DMS79 (cell line): ENCODE measurements at regions not wholly inside any gene's neighbourhood (a gene's known extent, or its start where the extent isn't known, plus 50 kb on each side); places are given as distances from the start of the nearest gene placed in this dataset.
A peak's percentile ranks its signal among the peaks of the same experiment; 100 is the strongest.
"Not testable (repeated sequence)": the region's sequence is repeated elsewhere in the genome, so short reads cannot be mapped to it uniquely, and the experiment has no call there.

Source experiments
- DNase-seq: peaks from one replicate; lab custom pipeline; 2025; lab: John Stamatoyannopoulos, UW

- no peak for DNase-seq
These were observed 52.2 kb upstream of the PRL start for GRCh38 chr6:22349051-22349450.

DNA sequence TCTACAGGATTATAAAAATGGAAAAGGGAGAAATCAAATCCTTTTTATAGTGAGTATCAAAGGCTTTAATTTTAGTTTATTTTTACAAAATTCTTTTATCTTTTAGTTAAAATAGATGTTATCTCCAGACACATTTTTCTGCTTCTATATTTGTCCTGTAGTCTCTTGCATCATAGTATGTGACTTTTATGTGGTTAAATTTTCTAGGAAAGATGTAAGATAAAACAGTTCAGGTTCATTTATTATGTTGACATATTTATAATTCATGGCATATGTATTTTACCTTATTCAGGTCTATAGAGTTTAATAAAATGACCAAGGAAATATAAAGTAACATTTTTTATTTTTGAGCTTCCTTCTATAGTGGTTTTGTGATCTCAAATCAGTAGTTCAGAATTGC is 52.7 kb upstream of the PRL start:
- DNase-seq, result no peak

GRCh38 chr6:22350109-22350508 is 53.3 kb upstream of the PRL start:
- no peak for DNase-seq

DNA sequence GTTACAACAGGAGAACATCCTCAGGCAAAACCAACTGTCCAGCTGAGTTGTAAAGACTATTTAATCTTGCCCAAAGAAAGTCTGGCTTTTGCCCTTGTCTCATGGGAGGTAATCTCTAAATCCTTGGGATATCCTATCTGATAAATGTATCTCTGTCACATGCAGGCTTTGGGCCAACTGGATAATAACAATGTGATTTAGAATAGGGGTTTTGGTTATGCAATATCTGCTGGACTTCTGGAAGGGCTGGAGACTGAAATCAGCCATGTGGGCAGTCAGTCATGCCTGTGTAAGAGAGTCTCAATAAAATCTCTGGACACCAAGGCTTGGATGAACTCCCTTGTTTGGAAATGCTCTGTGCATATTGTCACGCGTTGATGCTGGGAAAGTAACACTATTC is 56.3 kb upstream of the PRL start:
- no peak for DNase-seq

DNA sequence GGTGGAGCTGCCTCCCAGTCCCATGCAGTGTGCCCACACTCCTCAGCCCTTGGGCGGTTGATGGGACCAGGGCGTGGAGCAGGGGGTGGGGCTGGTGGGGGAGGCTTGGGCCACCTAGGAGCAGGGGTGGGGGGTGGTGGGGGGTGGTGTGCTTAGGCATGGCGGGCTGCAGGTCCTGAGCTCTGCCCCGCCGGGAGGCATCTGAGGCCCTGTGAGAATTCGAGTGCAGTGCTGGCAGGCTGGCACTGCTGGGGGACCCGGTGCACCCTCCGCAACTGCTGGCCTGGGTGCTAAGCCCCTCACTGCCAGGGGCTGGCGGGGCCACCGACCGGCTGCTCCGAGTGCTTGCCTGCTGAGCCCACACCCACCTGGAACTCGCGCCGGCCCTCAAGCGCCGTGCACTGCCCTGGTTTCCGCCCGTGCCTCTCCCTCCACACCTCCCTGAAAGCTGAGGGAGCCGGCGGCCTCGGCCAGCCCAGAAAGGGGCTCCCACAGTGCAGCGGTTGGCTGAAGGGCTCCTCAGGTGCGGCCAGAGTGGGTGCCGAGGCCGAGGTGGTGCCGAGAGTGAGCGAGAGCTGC is 59.6 kb upstream of the PRL start:
- DNase-seq, result no peak

GRCh38 chr6:22357724-22358189 is 60.9 kb upstream of the PRL start:
- DNase-seq, result no peak

DNA sequence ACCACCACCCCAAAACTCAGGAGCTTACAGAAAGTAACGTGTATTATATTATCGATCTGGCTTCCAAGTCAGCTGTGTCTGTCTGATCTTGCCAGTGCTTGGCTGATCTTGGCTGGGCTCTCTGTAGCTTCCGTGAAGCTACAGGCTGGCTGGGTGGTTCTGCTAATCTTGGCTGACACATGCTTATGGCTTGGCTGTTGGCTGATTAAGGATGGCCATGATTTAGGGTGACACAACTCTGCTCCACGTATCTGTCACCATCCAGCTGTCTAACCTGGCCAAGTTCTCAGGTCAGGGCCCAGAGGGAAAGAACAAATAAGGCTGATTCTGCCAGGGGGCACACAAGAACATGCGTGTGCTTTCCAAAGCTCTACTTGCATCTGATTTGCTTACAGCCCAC is 64.7 kb upstream of the PRL start:
- DNase-seq, result no peak

- no peak for DNase-seq
These were observed 65.5 kb upstream of the PRL start for GRCh38 chr6:22362361-22362760.

GRCh38 chr6:22363166-22363713 is 66.4 kb upstream of the PRL start:
- peak; percentile 39 for DNase-seq

DNA sequence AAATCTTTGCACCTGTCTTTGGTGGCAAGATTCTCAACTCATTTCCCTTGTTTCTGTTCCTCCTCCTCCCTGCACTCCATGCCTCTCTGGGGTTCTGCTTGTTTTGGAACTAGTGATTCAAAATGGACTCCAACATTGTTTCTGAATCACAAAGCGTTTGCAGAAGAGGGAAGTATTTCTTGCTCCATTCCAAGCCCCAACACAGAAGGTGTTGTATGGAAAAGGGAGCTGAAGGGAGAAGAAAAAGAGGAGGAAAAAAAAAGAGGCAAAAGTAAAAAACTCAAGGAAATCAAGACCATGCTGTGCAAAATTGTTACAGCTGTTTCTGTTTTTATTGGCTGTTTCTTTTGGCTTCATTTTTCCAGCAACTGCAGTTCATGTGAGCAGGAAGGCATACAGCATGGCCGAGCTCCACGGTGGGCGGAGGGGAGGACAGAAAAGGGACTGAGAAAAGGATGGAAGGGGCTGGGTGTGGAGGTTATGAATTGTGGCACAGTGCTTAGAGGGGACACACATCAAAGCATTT is 66.9 kb upstream of the PRL start:
- no peak for DNase-seq

- no peak for DNase-seq
These were observed 67.5 kb upstream of the PRL start for GRCh38 chr6:22364306-22364705.

GRCh38 chr6:22366214-22366613 is 69.4 kb upstream of the PRL start:
- no peak for DNase-seq

- no peak for DNase-seq
These were observed 70.5 kb upstream of the PRL start for GRCh38 chr6:22367346-22367745.

DNA sequence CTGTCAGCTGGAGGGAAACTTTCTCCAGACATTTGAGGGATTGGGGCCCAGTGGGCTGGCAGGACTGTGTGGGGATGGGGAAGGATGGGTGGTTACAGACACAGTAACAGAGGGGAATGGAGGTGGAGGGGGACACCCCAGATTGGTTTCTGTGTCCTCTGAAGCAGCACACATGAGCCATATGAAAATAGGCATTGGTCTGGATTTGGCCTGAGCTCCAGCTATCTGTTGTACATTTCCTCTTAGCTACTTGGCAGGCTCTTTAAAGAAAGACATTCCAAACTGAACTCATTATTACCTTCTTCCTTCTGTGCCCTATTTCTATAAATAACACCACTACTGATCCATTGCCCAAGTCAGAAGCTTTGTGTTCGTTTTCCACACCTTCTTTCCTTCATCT is 72.0 kb upstream of the PRL start:
- DNase-seq, result no peak

DNA sequence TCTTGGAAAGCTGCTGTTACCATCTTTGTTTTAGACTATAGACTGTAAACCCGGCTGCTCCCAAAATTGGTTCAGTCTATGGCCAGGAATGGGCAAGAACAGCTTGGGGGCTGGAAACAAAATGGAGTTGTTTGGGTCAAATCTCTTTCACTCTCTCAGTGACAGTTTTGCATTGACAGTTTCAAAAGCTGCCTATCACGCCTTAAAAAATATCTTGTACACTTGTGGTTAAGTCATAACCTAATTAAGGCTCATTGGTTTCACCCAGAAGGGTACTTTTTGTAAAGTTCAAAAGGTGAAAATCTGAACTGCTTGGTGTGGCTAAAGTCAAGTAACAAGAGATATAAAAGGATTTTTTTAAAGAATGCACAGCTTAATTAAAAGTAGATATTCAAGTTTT is 76.1 kb upstream of the PRL start:
- DNase-seq, result no peak

- not testable (repeated sequence) for DNase-seq
These were observed 78.1 kb upstream of the PRL start for GRCh38 chr6:22374950-22375349.

DNA sequence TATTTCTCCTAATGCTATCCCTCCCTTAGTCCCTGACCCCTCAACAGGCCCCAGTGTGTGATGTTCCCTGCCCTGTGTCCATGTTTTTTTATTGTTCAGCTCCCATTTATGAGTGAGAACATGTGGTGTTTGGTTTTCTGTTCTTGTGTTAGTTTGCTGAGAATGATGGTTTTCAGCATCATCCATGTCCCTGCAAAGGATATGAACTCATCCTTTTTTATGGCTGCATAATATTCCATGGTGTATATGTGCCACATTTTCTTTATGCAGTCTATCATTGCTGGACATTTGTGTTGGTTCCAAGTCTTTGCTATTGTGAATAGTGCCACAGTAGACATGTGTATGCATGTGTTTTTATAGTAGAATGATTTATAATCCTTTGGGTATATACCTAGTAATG is 79.5 kb upstream of the PRL start:
- not testable (repeated sequence) for DNase-seq

- not testable (repeated sequence) for DNase-seq
These were observed 81.7 kb upstream of the PRL start for GRCh38 chr6:22378536-22378935.

DNA sequence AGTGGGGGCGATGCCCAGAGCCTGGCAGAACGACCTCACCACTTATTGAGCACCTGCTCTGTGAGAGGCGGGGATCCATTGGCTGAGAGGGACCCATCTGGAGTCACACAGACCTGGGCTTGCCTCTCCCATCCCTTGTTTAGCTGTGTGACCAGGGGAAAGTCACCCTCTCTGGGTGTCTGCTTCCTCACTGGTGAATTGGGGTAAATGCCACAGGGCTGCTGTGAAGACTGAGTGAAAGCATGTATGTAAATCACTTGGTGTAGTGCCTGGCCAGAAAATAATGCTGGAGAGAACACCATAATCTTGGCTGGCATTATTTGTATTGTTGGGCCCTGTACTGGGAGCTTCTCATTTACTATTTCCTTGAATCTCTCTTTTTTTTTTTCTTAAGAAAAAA is 83.4 kb upstream of the PRL start:
- DNase-seq, result no peak

GRCh38 chr6:22381845-22382544 is 85.2 kb upstream of the PRL start:
- no peak for DNase-seq

DNA sequence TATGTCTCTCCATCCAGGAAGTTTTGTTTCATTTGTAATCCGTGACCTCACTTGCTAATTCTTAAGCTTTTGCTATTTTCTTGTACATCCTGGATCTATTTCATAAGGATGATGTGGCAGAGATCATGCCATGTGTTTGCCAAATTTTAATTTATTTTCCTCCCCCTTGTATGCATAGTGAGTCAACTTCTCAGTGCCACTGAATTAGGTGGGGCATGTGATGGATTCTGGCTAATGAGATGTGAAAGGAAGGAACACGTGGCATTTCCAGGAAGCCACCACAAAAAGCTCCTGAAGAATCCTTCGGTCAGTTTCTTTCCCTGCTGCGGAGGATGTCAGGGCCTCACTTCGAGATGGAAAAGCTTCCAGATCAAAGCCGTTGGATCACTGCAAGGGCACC is 86.2 kb upstream of the PRL start:
- no peak for DNase-seq

DNA sequence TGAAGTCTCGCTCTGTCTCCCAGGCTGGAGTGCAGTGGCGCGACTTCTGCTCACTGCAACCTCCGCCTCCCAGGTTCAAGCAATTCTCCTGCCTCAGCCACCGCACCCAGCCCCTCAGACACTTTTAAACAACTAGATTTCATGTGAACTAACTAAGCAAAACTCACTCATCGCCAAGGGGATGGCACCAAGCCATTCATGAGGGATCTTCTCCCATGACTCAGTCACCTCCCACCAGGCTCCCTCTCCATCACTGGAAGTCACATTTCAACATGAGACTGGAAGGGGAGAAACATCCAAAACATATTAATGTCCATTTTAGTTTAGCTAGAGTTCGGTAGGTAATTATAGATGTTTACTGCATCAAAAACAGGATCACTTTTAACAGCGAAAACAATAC is 95.9 kb upstream of the PRL start:
- no peak for DNase-seq

- DNase-seq, result no peak
These were observed 97.9 kb upstream of the PRL start for GRCh38 chr6:22394691-22395090.

DNA sequence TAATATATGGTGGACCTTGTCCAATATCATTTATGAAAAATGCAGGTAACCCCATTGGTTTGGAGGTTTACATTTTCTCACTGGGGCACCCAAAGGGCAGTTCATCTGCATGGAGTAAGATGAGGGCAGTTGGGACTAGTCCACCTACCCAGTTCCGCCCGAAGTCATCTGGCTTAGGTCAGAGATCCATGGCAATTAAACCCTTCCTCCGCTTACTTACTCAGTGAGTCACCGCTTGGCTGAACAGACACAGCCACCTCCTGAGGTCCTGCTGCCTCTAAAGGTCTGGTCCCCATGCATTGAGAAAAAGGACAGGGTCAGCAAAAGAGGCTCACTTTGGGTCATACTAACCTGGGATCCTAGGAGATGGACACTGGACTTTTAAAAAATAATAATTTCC is 102.9 kb upstream of the PRL start:
- no peak for DNase-seq
